DND-41 (cell line): ENCODE measurements at regions not wholly inside any gene's neighbourhood (a gene's known extent, or its start where the extent isn't known, plus 50 kb on each side); places are given as distances from the start of the nearest gene placed in this dataset.

Experiments used
- ATAC-seq: fragments of 200-7000 bp; cut with Tn5 transposase; 3 replicates; pipeline ENCODE4 v1.9.1; 2021; ENCODE audit warnings: low read depth; ENCODE audit not compliant: insufficient read depth
- DNase-seq: peaks from one replicate; pipeline ENCODE4 v3.0.0-alpha.2; 2020
- H2AFZ ChIP-seq: 2 replicates; pipeline ENCODE4 v1.6.0; 2012; ENCODE audit warnings: low read depth, low read length
- H3K27ac ChIP-seq: 2 replicates; pipeline ENCODE4 v1.5.1; 2012; ENCODE audit warnings: low read length, inconsistent platforms
- H3K27me3 ChIP-seq: fragments of 200-600 bp; sonication (generic); 2 replicates; pipeline ENCODE4 v1.6.0; 2012; ENCODE audit warnings: low read length, mild to moderate bottlenecking, inconsistent platforms; ENCODE audit not compliant: insufficient read depth, poor library complexity
- H3K36me3 ChIP-seq: 2 replicates; pipeline ENCODE4 v1.5.1; 2012; ENCODE audit warnings: low read length, inconsistent platforms; ENCODE audit not compliant: insufficient read depth
- H3K4me1 ChIP-seq: 2 replicates; pipeline ENCODE4 v1.5.1; 2012; ENCODE audit warnings: mild to moderate bottlenecking, low read length; ENCODE audit not compliant: insufficient read depth
- H3K4me2 ChIP-seq: 2 replicates; pipeline ENCODE4 v1.6.0; 2012; ENCODE audit warnings: mild to moderate bottlenecking, moderate library complexity, low read length, inconsistent platforms; ENCODE audit not compliant: insufficient read depth
- H3K4me3 ChIP-seq, 2 experiments: fragments of 200-600 bp in 1 of 2; shearing (Covaris generic) in 1 of 2; 2 replicates each; pipeline ENCODE4 v1.5.1; 2012 to 2016; ENCODE audit warnings: inconsistent platforms in 2 of 2, low read length in 2 of 2, mild to moderate bottlenecking in 2 of 2, low read depth in 1 of 2, moderate library complexity in 1 of 2
- H3K79me2 ChIP-seq: 2 replicates; pipeline ENCODE4 v1.6.0; 2012; ENCODE audit warnings: low read length, inconsistent platforms; ENCODE audit not compliant: insufficient read depth
- H3K9ac ChIP-seq: 2 replicates; pipeline ENCODE4 v1.6.0; 2012; ENCODE audit warnings: low read depth, mild to moderate bottlenecking, inconsistent platforms, low read length, moderate library complexity
- H3K9me3 ChIP-seq: 2 replicates; pipeline ENCODE4 v1.5.1; 2012; ENCODE audit warnings: low read length, moderate library complexity, mild to moderate bottlenecking, inconsistent platforms; ENCODE audit not compliant: insufficient read depth, severe bottlenecking
- H4K20me1 ChIP-seq: 2 replicates; pipeline ENCODE4 v1.6.0; 2012; ENCODE audit warnings: low read length; ENCODE audit not compliant: insufficient read depth
- EZH2 ChIP-seq: IDR thresholded peaks from 3 replicates; pipeline ENCODE4 v1.6.1; 2012; ENCODE audit warnings: borderline replicate concordance, low read depth, mild to moderate bottlenecking, moderate library complexity, low read length, inconsistent platforms; ENCODE audit not compliant: severe bottlenecking
- TF ChIP-seq, protein P1 (sequence below): IDR thresholded peaks from 2 replicates; pipeline ENCODE4 v1.5.1; 2012; ENCODE audit warnings: borderline replicate concordance, low read length, moderate library complexity, mild to moderate bottlenecking; ENCODE audit not compliant: poor library complexity, severe bottlenecking; ENCODE audit errors: extremely low read depth

DNA sequence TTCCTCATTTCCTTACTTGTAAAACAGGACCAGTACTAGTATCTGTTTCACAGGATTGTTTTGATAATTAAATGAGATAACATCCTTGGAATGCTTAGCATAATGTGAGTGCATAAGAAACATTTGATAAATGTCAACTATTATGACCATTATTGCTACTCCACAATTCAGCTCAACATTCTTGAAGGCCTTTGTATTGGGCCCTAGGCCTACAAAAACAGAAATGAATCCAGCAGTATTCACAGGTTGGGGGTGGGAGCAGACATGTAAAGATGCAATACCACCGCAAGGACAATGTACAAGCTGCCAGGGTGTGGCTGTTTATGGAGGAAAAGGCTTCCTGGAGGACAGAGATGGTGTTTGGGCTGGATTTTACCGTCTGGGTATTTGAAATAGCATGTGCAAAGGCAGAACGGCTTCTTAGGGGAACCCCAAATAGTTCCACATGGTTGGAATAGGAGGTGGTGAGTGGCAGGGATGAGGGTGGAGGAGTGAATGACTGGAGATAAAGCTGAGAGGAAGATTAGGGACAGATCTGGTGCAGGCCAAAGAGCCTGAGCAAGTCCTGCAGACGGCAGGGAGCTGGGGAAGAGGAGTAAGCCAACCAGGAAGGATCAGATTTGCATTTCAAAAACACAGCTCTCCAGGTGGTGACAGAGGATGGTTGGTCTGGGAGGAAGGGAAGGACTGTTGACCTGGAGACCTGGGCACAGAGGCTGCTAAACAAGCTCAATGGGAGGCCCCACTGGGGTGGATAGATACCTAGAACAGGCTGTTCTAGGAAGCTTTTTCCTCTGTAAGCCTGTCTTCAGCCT, 57.0 kb upstream of the EPB41L1 start:
- H3K27me3 ChIP-seq: peaks cover 21% of the 10 kb centered on the region

DNA sequence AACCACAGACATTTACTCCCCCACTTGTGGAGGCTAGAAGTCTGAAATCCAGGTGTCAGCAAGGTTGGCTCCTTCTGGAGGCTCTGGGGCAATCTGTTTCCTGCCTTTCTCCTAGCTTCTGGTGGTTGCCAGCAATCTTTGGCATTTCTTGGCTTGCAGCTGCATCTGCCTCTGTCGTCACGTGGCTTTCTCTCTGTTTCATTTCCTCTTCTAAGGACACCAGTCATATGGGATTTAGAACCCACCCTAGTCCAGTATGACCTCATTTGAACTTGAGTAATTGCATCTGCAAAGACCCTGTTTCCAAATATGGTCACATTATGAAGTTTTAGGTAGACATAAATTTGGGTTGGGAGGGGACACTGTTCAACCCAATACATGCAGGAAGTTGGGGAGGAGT, 56.2 kb upstream of the EPB41L1 start:
- no peak for TF ChIP-seq EZH2
- TF ChIP-seq, protein P1, sequence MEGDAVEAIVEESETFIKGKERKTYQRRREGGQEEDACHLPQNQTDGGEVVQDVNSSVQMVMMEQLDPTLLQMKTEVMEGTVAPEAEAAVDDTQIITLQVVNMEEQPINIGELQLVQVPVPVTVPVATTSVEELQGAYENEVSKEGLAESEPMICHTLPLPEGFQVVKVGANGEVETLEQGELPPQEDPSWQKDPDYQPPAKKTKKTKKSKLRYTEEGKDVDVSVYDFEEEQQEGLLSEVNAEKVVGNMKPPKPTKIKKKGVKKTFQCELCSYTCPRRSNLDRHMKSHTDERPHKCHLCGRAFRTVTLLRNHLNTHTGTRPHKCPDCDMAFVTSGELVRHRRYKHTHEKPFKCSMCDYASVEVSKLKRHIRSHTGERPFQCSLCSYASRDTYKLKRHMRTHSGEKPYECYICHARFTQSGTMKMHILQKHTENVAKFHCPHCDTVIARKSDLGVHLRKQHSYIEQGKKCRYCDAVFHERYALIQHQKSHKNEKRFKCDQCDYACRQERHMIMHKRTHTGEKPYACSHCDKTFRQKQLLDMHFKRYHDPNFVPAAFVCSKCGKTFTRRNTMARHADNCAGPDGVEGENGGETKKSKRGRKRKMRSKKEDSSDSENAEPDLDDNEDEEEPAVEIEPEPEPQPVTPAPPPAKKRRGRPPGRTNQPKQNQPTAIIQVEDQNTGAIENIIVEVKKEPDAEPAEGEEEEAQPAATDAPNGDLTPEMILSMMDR: no peak
- Histone ChIP-seq H4K20me1 (0 out of 2 replicates have a peak, but pooled peaks cover 6% of the 10 kb centered on the region), H3K79me2 (no peaks in the 10 kb centered on the region), H3K4me2 (peak overlapping the region; percentile 0; the same call in 1 of the 2 replicates), H3K36me3 (no peaks in the 10 kb centered on the region), H2AFZ (peak overlapping the region; percentile 51), H3K4me3 (no peak overlapping the region), H3K4me1 (peaks cover 19% of the 10 kb centered on the region), H3K9me3 (no peaks in the 10 kb centered on the region), H3K9ac (no peak overlapping the region), H3K27me3 (peaks cover 13% of the 10 kb centered on the region), H3K27ac (peak overlapping the region; percentile 61)
- peak; percentile 72 for DNase-seq
- peak; percentile 90 for ATAC-seq

More for the DNA sequence above, 57.0 kb upstream of the EPB41L1 start:
- no peaks in the 10 kb centered on the region for H3K9me3 ChIP-seq
- no peak for TF ChIP-seq EZH2
- TF ChIP-seq, protein P1: no peak
- H3K36me3 ChIP-seq: no peaks in the 10 kb centered on the region
- no peaks in the 10 kb centered on the region for H3K79me2 ChIP-seq
- H3K4me2 ChIP-seq: 0 out of 2 replicates have a peak overlapping the region, but pooled peaks have one; percentile 0
- H2AFZ ChIP-seq: peak overlapping the region; percentile 31; the same call in 1 of the 2 replicates
- H3K9ac ChIP-seq: no peak overlapping the region; the same call in 1 of the 2 replicates
- H3K4me1 ChIP-seq: peaks cover 25% of the 10 kb centered on the region
- no peak overlapping the region for H3K4me3 ChIP-seq
- no peak for DNase-seq
- H4K20me1 ChIP-seq: 0 out of 2 replicates have a peak, but pooled peaks cover 9% of the 10 kb centered on the region
- ATAC-seq: no peak
- H3K27ac ChIP-seq: peak overlapping the region; percentile 61

DNA sequence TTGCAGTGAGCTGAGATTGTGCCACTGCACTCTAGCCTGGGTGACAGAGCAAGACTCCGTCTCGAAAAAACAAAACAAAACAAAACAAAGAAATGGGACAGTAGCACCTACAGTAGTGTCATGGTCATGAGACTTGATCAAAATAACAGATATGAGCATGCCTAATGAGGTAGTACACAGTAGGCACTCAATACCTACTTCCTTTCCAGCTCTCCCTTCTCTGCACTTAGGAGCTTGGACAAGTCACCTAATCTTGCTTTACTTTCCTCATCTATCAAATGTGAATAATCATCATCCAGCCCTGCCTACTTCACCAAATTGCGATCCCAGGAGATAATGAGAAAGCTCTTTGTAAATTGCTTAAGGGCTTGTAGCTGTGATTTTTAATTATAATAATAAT, 55.4 kb upstream of the EPB41L1 start:
- no peaks in the 10 kb centered on the region for H3K9me3 ChIP-seq
- TF ChIP-seq, protein P1: no peak
- TF ChIP-seq EZH2: no peak
- ATAC-seq (no peak), DNase-seq (no peak)
- peaks cover 16% of the 10 kb centered on the region for H3K4me1 ChIP-seq
- H3K27me3 ChIP-seq: peaks cover 6% of the 10 kb centered on the region
- H3K27ac ChIP-seq: no peak overlapping the region
- 0 out of 2 replicates have a peak, but pooled peaks cover 4% of the 10 kb centered on the region for H4K20me1 ChIP-seq
- H2AFZ ChIP-seq: no peak overlapping the region
- H3K79me2 ChIP-seq: no peaks in the 10 kb centered on the region
- no peak overlapping the region for H3K4me2 ChIP-seq
- no peaks in the 10 kb centered on the region for H3K36me3 ChIP-seq
- no peak overlapping the region for H3K9ac ChIP-seq
- H3K4me3 ChIP-seq: no peak overlapping the region
